ENCODE measurements at regions not wholly inside any gene's neighbourhood (a gene's known extent, or its start where the extent isn't known, plus 50 kb on each side); places are given as distances from the start of the nearest gene placed in this dataset.

GRCh38 chr6:100968949-100969348 lies 87.8 kb upstream of the ASCC3 start:
- Mint-ChIP-seq H3K4me3 (no peak overlapping the region), H3K4me1 (no peaks in the 10 kb centered on the region), H3K27me3 (peaks cover 7 to 23% of the 10 kb centered on the region in 2 donors), H3K9me3 (peaks cover 4 to 27% (median 11%) of the 10 kb centered on the region in 5 donors), H3K27ac (no peak overlapping the region), H3K36me3 (peaks cover 0 to 7% (median 0%) of the 10 kb centered on the region in 3 donors)
- Histone ChIP-seq H3K9me3 (ENCODE audit: low read length) (no peaks in the 10 kb centered on the region), H3K36me3 (ENCODE audit: insufficient read depth, low read length) (no peaks in the 10 kb centered on the region), H3K27me3 (ENCODE audit: insufficient read depth, low read length, poor library complexity, severe bottlenecking) (no peaks in the 10 kb centered on the region), H3K4me1 (ENCODE audit: insufficient read depth, low read length) (no peaks in the 10 kb centered on the region), H3K4me3 (ENCODE audit: low read length) (no peak overlapping the region), H3K27ac (ENCODE audit: low read depth, low read length) (no peak overlapping the region)
- ChIA-PET CTCF (no interaction called here), POLR2A (no interaction called here)
- DNase-seq = no peak

DNA sequence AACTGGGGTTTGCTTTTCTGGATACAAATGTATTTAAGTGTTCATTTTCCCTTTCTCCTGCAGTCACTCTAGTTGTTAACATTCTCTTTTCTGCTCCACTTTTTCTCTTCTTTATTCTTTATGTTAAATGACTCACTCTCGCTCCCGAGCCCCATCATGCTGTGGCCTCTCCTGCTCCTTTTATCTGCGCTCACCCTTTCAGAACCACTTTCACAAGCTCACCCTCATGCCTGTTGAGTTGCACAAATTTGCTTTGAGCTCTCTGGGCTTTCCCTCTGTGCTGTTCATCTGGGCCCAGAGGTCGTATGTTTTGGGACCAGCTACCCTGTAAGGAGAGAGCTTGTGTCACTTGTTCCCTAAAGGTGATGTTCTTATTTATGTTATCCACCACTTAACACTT lies 98.1 kb upstream of the ASCC3 start:
- ChIA-PET POLR2A (no interaction called here), CTCF (no interaction called here)
- DNase-seq = no peak
- Histone ChIP-seq H3K9me3 (ENCODE audit: low read length) (no peaks in the 10 kb centered on the region), H3K4me1 (ENCODE audit: insufficient read depth, low read length) (no peaks in the 10 kb centered on the region), H3K36me3 (ENCODE audit: insufficient read depth, low read length) (no peaks in the 10 kb centered on the region), H3K27ac (ENCODE audit: low read depth, low read length) (no peak overlapping the region), H3K4me3 (ENCODE audit: low read length) (no peak overlapping the region), H3K27me3 (ENCODE audit: insufficient read depth, low read length, poor library complexity, severe bottlenecking) (no peaks in the 10 kb centered on the region)
- Mint-ChIP-seq H3K4me3 (no peak overlapping the region), H3K36me3 (no peaks in the 10 kb centered on the region), H3K9me3 (peaks cover 0 to 12% (median 4%) of the 10 kb centered on the region in 5 donors), H3K4me1 (no peaks in the 10 kb centered on the region), H3K27ac (no peak overlapping the region), H3K27me3 (no peaks in the 10 kb centered on the region)

GRCh38 chr6:100980949-100981348 lies 99.8 kb upstream of the ASCC3 start:
- Histone ChIP-seq H3K4me1 (ENCODE audit: insufficient read depth, low read length) (no peaks in the 10 kb centered on the region), H3K27me3 (ENCODE audit: insufficient read depth, low read length, poor library complexity, severe bottlenecking) (no peaks in the 10 kb centered on the region), H3K36me3 (ENCODE audit: insufficient read depth, low read length) (no peaks in the 10 kb centered on the region), H3K27ac (ENCODE audit: low read depth, low read length) (no peak overlapping the region), H3K4me3 (ENCODE audit: low read length) (no peak overlapping the region), H3K9me3 (ENCODE audit: low read length) (no peaks in the 10 kb centered on the region)
- no peak overlapping the region for H3K27ac Mint-ChIP-seq
- H3K9me3 Mint-ChIP-seq = peaks cover 0 to 8% (median 4%) of the 10 kb centered on the region in 5 donors
- DNase-seq = no peak
- CTCF ChIA-PET = no interaction called here
- no peaks in the 10 kb centered on the region for H3K4me1 Mint-ChIP-seq
- no peak overlapping the region for H3K4me3 Mint-ChIP-seq
- no peaks in the 10 kb centered on the region for H3K27me3 Mint-ChIP-seq
- H3K36me3 Mint-ChIP-seq = no peaks in the 10 kb centered on the region
- POLR2A ChIA-PET = no interaction called here

DNA sequence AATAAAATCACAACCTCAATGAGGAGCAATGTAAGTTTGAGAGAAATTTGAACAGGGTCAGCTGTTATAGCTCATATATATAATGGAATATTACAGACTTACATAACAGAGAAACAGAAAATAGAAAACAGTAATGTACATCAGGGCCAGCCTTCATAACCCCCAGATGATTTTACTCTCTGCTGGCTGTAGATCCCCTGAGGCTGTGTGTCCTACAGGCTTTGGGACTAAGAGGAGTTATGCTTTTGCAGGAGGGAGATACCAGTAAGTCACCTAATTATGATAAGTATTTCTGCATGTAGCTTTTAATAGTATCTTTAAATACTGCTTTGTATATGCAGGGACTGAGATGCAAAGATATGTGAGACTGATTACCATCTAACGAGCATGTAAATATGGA lies 105.8 kb upstream of the ASCC3 start:
- Mint-ChIP-seq H3K4me1 (no peaks in the 10 kb centered on the region), H3K36me3 (no peaks in the 10 kb centered on the region), H3K27ac (no peak overlapping the region), H3K9me3 (peaks cover 0 to 8% (median 4%) of the 10 kb centered on the region in 5 donors), H3K4me3 (no peak overlapping the region), H3K27me3 (no peaks in the 10 kb centered on the region)
- no peak for DNase-seq
- ChIA-PET POLR2A (no interaction called here), CTCF (no interaction called here)
- Histone ChIP-seq H3K9me3 (ENCODE audit: low read length) (no peaks in the 10 kb centered on the region), H3K36me3 (ENCODE audit: insufficient read depth, low read length) (no peaks in the 10 kb centered on the region), H3K27ac (ENCODE audit: low read depth, low read length) (no peak overlapping the region), H3K27me3 (ENCODE audit: insufficient read depth, low read length, poor library complexity, severe bottlenecking) (no peaks in the 10 kb centered on the region), H3K4me3 (ENCODE audit: low read length) (no peak overlapping the region), H3K4me1 (ENCODE audit: insufficient read depth, low read length) (no peaks in the 10 kb centered on the region)

DNA sequence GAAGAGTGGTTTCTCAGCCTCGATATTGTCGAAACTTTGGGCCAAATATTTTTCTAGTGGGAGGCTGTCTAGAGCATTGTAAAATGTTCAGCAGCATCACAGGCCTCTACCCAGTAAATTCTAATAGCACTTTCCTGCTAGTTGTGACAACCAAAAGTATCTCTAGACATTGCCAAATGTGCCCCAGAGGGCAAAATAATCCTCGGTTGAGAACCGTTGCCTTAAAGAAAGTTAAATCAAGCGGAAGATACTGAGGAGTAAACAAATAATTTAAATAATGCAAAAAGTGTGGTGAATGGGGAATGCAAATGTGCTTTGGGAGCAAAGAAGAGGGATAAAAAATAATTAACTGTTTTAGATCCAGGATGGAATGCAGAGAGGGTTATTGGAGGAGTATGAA lies 106.4 kb upstream of the ASCC3 start:
- no peaks in the 10 kb centered on the region for H3K4me1 Mint-ChIP-seq
- no peak overlapping the region for H3K4me3 ChIP-seq (ENCODE audit: low read length)
- no peak overlapping the region for H3K27ac ChIP-seq (ENCODE audit: low read depth, low read length)
- peaks cover 0 to 8% (median 4%) of the 10 kb centered on the region in 5 donors for H3K9me3 Mint-ChIP-seq
- H3K9me3 ChIP-seq (ENCODE audit: low read length) = no peaks in the 10 kb centered on the region
- no peaks in the 10 kb centered on the region for H3K4me1 ChIP-seq (ENCODE audit: insufficient read depth, low read length)
- CTCF ChIA-PET = no interaction called here
- POLR2A ChIA-PET = no interaction called here
- H3K4me3 Mint-ChIP-seq = no peak overlapping the region
- H3K36me3 Mint-ChIP-seq = no peaks in the 10 kb centered on the region
- no peaks in the 10 kb centered on the region for H3K27me3 Mint-ChIP-seq
- H3K36me3 ChIP-seq (ENCODE audit: insufficient read depth, low read length) = no peaks in the 10 kb centered on the region
- H3K27ac Mint-ChIP-seq = no peak overlapping the region
- no peak for DNase-seq
- no peaks in the 10 kb centered on the region for H3K27me3 ChIP-seq (ENCODE audit: insufficient read depth, low read length, poor library complexity, severe bottlenecking)

DNA sequence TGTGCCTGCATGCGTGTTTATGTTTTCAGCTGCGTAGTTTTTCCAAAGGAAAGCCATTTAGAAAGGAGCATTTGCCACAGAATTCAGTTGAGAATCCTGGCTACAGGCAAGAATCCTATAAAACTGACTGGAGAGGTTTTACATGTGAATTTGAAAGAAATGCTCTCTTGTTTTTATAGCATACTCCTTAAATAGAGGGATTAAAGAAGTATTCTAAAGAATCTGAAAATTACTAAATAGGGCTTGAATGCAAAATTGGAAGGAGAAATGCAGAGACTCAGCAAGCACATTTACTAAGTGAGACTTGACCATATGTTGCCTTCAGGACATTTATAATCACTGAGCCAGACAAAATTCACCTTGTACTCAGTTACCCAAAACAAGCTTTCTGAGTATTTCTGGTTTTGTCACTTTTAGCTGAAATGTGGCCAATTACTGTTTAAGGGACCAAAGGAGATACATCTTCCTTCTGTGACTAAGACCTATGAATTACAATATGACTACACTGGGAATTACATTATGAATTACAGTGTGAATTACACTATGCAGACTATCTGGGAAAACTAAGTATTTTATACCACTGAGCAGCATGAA lies 107.4 kb upstream of the ASCC3 start:
- Histone ChIP-seq H3K4me1 (ENCODE audit: insufficient read depth, low read length) (no peaks in the 10 kb centered on the region), H3K4me3 (ENCODE audit: low read length) (no peak overlapping the region), H3K27me3 (ENCODE audit: insufficient read depth, low read length, poor library complexity, severe bottlenecking) (no peaks in the 10 kb centered on the region), H3K36me3 (ENCODE audit: insufficient read depth, low read length) (no peaks in the 10 kb centered on the region), H3K27ac (ENCODE audit: low read depth, low read length) (no peak overlapping the region), H3K9me3 (ENCODE audit: low read length) (no peaks in the 10 kb centered on the region)
- peaks cover 0 to 7% (median 3%) of the 10 kb centered on the region in 5 donors for H3K9me3 Mint-ChIP-seq
- ChIA-PET POLR2A (no interaction called here), CTCF (no interaction called here)
- H3K27me3 Mint-ChIP-seq = no peaks in the 10 kb centered on the region
- DNase-seq = no peak
- H3K27ac Mint-ChIP-seq = no peak overlapping the region
- no peaks in the 10 kb centered on the region for H3K36me3 Mint-ChIP-seq
- H3K4me3 Mint-ChIP-seq = no peak overlapping the region
- H3K4me1 Mint-ChIP-seq = no peaks in the 10 kb centered on the region

- POLR2A ChIA-PET = no interaction called here
- Mint-ChIP-seq H3K27ac (no peak overlapping the region), H3K36me3 (no peaks in the 10 kb centered on the region), H3K4me3 (no peak overlapping the region), H3K4me1 (no peaks in the 10 kb centered on the region), H3K9me3 (peaks cover 0 to 4% (median 0%) of the 10 kb centered on the region in 5 donors), H3K27me3 (no peaks in the 10 kb centered on the region)
- Histone ChIP-seq H3K9me3 (ENCODE audit: low read length) (no peaks in the 10 kb centered on the region), H3K4me3 (ENCODE audit: low read length) (no peak overlapping the region), H3K27me3 (ENCODE audit: insufficient read depth, low read length, poor library complexity, severe bottlenecking) (no peaks in the 10 kb centered on the region), H3K27ac (ENCODE audit: low read depth, low read length) (no peak overlapping the region), H3K36me3 (ENCODE audit: insufficient read depth, low read length) (no peaks in the 10 kb centered on the region), H3K4me1 (ENCODE audit: insufficient read depth, low read length) (no peaks in the 10 kb centered on the region)
- CTCF ChIA-PET = no interaction called here
- DNase-seq = no peak
Observed at GRCh38 chr6:100990070-100990469, 108.9 kb upstream of the ASCC3 start.

GRCh38 chr6:100996409-100996808 lies 115.3 kb upstream of the ASCC3 start:
- Histone ChIP-seq H3K27ac (ENCODE audit: low read depth, low read length) (no peak overlapping the region), H3K4me3 (ENCODE audit: low read length) (no peak overlapping the region), H3K4me1 (ENCODE audit: insufficient read depth, low read length) (no peaks in the 10 kb centered on the region), H3K27me3 (ENCODE audit: insufficient read depth, low read length, poor library complexity, severe bottlenecking) (no peaks in the 10 kb centered on the region), H3K36me3 (ENCODE audit: insufficient read depth, low read length) (no peaks in the 10 kb centered on the region), H3K9me3 (ENCODE audit: low read length) (no peaks in the 10 kb centered on the region)
- ChIA-PET POLR2A (no interaction called here), CTCF (no interaction called here)
- H3K4me1 Mint-ChIP-seq = no peaks in the 10 kb centered on the region
- H3K36me3 Mint-ChIP-seq = no peaks in the 10 kb centered on the region
- H3K27ac Mint-ChIP-seq = no peak overlapping the region
- H3K4me3 Mint-ChIP-seq = no peak overlapping the region
- no peaks in the 10 kb centered on the region for H3K27me3 Mint-ChIP-seq
- peaks cover 0 to 4% (median 2%) of the 10 kb centered on the region in 5 donors for H3K9me3 Mint-ChIP-seq
- DNase-seq = no peak

- Mint-ChIP-seq H3K36me3 (no peaks in the 10 kb centered on the region), H3K4me3 (no peak overlapping the region), H3K9me3 (peaks cover 0 to 7% (median 2%) of the 10 kb centered on the region in 5 donors), H3K27me3 (peaks cover 0 to 10% of the 10 kb centered on the region in 2 donors), H3K27ac (no peak overlapping the region), H3K4me1 (no peaks in the 10 kb centered on the region)
- Histone ChIP-seq H3K36me3 (ENCODE audit: insufficient read depth, low read length) (no peaks in the 10 kb centered on the region), H3K27ac (ENCODE audit: low read depth, low read length) (no peak overlapping the region), H3K27me3 (ENCODE audit: insufficient read depth, low read length, poor library complexity, severe bottlenecking) (no peaks in the 10 kb centered on the region), H3K4me1 (ENCODE audit: insufficient read depth, low read length) (no peaks in the 10 kb centered on the region), H3K9me3 (ENCODE audit: low read length) (no peaks in the 10 kb centered on the region), H3K4me3 (ENCODE audit: low read length) (no peak overlapping the region)
- CTCF ChIA-PET = no interaction called here
- no peak for DNase-seq
- POLR2A ChIA-PET = no interaction called here
Observed at GRCh38 chr6:100998111-100998510, 117.0 kb upstream of the ASCC3 start.

All from CD8-positive, alpha-beta memory T cell (primary cell).